ENCODE measurements at regions not wholly inside any gene's neighbourhood (a gene's known extent, or its start where the extent isn't known, plus 50 kb on each side); places are given as distances from the start of the nearest gene placed in this dataset.

DNA sequence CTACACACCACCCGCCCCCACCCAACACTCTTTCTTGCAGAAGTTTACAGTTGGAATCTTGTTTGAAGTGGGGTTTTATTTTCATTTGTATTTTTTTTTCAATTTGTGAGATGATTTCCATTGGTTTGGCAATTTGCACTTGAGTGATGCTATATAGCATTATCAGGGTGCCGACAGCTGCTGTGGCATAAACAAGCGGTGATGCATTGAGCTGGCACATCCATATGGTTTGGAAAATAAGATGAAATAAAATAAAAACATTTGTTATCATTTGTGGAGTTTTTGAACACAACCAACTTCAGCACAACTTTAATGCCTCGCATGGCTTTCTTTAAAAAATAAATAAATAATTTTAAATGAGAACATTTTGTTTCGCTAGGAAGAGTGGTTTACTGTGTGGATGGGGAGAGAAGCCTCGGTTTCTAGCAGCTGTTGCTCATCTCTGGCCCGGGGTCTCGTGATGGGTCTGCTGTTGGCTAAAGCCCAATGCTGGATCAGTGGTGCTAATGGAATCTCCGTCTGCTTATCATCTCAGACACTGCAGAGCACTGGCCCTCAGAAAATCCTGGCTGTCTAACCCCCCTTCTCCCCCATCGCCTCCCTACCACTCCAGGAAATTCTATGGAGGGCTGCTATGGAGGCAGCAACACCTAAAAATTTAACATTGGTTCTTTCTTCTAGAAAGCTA is 192.3 kb upstream of the MAF start:
- DNase-seq (ENCODE audit: low read depth) = no peak

DNA sequence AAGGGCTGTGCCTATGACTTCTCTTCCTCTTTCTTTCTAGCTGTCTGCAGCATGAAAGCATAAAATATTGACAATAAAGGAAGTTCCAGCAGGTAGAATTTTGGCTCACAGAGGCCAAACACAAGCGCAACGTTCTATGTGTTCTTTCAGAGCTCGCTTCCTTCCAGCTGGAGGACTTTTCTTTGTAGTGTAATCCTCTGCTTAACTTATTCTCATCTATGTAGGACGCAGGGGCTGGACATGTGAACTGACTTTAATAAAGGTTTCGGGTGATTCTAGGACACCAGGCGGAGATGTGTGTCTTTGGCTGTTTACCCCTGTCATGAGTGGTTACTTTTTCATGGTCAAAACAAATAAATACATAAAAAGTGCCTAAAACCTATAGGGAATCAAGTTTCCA is 191.5 kb upstream of the MAF start:
- no peak for DNase-seq (ENCODE audit: low read depth)

DNA sequence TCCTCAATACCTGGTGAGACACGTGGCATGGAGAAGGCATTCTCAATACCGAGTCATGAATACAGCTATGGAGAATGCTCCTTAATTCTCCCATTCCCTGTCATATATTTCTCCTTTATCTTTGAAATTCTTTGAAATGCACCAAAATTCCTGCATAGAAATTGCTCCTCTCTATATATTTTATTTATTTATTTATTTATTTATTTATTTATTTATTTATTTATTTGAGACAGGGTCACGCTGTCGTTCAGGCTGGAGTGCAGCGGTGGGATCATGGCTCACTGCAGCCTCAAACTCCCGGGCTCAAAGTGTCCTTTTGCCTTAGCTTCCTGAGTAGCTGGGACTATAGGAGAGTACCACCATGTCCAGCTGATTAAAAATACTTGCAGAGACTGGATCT is 190.3 kb upstream of the MAF start:
- DNase-seq (ENCODE audit: low read depth) = no peak

DNA sequence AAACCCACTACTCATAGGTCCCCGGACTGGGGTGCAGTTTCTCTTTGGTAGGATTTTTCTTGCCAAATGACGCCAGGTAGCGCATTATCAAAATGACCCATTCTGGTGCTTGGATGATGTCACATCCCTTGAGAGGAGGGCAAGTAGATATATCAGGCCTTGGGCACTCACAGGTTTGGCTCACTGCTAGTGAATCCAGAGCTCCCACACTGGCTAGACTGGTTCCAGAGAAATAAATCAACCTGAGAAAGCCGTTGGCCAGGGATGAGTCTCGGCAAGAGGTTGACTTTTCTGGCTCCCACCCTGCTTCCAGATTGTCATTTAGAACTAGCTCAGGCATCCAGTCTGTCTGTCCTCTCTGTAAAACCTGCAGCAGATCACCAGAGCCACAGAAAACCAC is 188.4 kb upstream of the MAF start:
- DNase-seq (ENCODE audit: low read depth) = no peak

DNA sequence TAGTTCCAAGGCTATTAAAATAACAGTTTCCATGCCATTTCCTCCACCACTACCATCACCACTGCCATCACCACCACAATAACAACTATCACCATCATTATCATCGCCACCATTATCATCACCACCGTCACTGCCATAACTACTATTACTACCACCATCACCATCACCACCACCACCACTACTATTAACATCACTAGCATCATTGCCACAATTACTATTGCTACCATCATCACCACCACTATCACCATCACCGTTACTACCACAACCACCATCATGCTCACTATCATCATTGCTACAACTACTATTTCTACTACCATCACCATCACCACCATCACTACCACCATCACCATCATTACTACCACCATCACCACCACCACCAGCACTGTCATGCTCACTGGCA is 185.9 kb upstream of the MAF start:
- DNase-seq (ENCODE audit: low read depth) = no peak

DNA sequence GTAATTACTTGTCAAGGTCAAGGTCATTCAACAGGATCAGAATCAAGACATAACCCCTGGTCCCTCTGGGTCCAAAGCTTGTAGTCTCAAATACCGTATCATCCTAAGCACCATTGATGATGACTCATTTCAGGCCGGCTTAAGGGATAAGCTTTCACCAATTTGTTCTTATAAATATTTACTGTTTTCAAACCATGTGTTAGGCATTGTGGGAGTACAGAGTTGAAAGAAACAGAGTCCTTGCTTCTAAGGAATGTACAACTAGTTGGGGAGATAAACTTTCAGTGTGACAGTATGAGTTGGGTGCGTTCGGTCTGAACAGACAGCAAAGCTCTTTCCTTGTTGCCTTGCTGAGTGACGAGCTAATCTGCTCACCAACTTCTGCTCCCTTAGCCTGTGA is 183.5 kb upstream of the MAF start:
- no peak for DNase-seq (ENCODE audit: low read depth)

DNA sequence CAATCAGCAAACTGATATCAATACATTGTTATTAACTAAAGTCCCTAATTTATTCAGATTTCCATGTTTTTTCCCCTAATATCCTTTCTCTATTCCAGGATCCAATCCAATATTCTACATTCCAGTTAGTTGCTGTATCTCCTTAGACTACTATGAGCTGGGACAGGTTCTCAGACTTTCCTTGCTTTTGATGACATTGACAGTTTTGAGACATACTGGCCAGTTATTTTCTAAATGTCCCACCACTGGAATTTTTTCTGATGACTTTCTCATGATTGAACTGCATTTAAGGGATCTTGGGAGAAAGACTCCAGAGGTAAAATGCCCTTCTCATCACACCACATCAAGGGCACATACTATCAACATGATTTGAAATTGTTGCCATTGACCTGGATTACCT is 177.1 kb upstream of the MAF start:
- DNase-seq (ENCODE audit: low read depth) = no peak

DNA sequence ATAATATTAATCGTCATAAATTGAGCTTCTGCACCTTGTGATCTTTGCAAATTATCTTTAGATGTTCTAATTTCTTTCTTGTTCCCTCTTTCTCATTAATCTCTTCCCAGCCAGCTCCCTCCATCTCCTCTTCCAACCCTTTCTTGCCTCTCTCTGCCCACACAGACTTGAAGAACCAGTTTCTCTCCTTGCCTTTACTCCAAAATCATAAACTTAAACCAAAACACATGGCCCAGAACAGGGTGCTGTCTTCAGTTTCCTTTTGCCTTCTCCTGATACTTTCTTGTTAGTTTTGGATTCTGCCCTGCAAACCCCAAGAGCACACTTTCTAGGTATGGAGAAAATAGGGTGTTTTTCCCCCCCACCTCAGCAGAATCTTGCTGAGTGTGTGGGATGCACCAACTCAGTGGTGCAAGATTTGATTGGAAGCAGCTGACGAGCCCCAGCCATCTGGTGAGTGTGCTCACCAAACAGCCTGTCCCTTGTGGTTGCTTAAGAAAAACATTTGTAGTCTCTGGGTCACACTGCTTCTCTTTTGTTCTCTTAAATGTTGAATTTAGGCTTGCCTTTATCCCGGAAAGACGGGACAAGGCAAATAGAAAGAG is 175.8 kb upstream of the MAF start:
- DNase-seq (ENCODE audit: low read depth) = no peak

DNA sequence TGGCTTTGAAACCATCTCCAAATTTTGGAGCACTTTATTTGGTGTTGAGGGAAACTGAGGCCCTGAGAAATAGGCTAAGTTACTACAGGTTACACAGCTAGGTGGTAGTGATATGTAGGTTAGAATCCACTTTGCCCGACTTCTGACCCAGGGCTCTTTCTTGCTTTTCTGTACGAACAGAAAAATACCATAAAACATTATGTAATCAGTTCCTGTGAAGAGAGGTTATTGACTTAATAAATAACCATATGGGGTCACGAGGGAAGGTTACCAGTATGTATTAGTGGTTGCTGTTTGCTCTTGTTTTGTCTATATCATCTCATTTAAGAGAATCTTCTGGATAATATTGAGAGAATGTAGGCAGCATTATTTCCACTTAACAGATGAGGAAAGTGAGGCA is 172.2 kb upstream of the MAF start:
- no peak for DNase-seq (ENCODE audit: low read depth)

DNA sequence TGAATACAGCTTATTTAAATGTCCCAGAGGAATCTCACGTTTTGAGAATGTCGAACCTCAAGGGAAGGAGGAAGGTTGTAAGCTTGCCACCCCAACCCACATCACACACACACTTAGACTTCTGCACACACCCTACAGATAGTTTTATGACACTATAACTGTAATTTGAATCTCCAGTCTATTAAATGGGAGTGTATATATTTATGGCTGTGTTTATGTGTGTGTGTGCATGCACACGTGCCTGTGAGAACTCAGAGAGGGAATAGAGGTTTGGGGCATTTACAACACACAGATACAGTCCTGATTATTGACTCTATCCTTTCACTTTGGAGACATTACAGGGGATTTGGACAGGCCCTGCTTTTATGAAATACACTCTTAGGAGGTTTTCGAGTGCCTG is 171.5 kb upstream of the MAF start:
- no peak for DNase-seq (ENCODE audit: low read depth)

DNA sequence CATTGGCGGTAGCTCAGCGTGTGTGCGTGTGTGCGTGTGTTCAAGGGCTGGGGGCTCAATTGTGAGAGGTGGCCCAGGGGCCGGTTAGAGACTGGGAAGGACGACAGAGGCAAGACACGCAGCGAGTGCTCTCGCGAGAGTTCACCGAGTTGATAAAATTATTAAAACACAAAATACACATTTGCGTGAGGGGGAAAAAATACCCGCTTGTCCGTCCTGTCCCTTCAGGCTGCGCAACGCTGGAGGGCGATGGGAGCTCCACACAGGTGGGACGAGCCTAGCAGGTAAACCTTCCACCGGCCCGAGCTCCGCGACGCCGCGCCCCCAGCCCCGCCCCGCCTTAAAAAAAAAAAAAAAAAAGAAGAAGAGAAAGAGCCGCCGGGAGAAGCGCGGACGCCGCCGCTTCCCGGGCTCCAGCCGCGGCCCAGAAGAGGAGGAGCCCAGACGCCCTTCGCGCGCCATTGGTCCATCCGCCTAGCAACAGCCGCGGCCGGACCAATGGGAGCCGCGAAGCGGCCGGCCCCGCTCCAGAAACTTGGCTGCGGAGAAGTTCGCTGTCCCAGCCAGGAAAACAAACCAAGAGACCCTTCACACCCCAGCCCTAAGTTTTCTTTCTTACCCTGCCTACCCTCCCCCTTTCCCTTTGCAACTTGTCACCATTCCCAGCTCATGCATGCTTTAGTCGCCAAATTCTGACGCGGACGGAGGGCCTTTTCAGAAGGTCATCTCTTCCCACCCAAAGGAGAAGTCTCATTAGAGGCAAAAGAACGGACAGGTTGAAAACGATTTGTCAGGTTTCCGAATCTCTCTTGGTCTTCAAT is 169.9 kb upstream of the MAF start:
- DNase-seq (ENCODE audit: low read depth) = peak; percentile 78

DNA sequence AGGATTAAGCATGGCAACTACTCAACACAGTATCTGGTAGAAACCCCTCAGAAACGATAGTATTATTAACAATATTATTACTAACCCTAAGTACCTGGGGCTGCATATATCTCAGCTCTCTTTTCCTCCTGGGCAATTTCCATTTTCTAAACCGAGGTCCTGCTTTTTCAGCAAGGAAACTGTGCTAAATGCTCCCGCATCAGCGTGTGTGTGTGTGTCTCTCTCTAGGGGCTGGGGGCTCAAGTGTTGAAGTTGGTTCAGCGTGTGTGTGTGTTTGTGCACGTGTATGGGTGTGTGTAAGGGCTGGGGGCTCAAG is 169.3 kb upstream of the MAF start:
- no peak for DNase-seq (ENCODE audit: low read depth)

DNA sequence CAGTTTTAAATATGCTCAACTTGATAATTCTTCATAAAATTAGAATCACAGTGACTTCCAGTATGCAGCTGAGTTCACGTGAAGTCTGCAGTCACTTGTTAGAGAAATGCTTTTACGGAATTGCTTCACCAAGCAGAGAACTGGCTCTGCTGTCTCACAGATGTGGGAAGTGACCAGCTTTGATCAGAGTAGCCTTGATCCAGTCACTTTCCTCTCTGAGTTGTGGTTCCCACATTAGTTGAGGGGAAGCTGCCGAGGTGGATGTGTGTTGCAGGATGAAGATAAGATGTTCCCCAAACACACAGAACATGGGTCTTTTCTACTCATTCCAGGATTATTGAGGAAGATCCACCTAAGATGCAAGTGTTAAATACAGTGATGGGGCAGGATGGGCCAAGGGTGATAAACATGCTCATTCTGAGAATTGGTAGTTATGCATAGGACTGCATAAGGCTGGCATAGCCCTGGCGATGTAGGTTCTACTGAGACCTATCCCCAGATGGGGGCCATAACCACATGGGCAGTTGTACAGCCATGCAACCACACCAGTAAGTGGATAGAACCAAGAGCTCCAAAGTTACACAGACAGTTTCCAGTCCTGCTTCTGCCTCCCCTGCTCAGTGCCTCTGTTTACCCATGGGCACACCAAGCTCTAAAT is 168.9 kb upstream of the MAF start:
- no peak for DNase-seq (ENCODE audit: low read depth)

DNA sequence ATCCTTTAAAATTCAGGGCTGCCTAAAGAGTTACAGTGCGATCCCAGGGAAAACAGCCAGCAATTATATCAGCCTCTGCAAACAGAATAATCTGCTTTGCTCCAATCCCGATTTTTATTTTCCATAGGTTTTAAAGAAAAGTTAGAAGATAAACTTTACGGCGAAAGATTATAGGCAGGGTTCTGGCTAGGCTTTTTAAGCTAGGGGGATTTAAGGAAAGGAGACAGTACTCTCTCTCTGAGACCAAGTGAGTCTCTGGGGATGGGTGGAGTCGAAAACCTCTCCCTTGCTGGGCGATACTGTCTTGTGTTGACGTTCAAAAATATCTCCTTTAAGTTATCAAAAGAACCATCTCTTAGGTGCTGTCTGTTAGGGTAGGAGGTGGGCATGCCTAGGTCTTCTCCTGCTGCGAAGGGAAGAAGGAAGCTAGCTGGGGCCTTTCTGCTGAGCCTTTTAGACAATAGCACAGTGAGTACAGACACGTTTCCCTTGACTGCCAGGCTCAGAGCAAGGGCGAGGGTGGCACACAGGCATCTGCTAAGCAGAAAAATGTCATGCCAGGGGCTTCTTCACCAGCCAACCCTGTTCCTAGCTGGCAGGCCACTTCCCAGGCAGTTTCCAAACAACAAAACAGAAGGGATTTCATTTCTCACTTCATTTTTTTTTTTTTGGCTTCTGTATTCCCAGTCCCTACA is 167.9 kb upstream of the MAF start:
- DNase-seq (ENCODE audit: low read depth) = peak; percentile 34

DNA sequence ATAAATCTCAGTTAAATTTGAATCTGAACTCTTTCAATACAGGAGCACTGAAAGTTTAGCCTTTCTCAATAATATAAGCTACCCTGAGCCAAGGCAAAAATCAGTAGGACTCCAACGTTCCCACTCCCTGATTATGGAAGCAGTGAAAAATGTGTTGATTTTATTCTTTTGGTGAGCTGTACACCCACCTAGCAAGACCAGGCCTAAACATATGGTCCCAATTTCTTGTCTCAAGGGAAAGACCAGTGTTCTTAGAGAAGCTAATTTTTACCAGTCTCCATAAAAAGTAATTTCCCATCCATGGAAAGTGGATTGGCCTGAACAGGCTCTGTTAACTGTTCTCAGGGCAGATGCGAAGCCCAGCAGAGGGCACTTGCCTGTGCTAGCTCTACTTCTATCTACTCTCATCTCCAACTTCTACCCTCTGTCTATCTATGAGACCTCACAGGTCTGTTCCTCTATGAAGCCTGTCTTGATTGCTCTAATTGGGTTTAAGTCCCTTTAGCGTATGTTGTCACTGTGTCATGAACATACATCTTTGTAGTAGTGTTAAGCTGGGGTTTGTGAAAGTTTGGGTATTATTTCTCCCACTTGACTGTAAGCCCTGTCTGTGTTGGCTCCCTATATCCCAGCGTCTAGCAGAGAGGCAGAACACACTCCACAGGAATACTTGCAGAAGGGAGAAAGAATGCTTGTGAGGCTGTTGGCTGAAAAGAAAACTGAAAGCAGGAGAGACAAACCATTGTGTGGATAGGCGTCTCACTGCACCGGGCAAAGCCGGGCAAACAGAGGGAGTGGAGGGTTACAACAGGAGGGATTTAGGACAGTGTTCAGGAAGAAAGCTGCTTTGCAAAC is 167.1 kb upstream of the MAF start:
- peak; percentile 22 for DNase-seq (ENCODE audit: low read depth)

DNA sequence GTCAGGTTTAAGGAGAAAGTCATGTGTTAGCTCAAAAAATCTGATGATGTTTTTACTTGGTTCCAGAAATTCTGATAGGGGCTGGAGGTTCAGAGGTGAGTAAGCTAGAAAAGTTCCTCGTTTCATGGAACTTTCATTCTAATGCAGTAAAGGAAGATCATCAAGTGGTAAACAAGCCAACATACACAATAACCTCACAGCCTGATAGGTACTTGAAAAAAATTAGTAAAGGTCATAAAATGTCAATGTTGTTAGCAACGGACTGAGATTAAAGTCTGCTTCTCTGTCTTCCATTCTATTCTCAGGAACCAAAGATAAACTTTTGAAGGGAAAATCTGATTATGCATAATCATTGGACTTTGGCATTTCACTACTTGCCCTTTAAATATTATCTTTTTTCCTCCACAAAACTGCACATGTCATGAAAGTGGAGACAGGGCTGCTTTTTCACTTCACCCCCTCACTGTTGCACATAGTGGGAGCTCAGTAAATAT is 165.4 kb upstream of the MAF start:
- no peak for DNase-seq (ENCODE audit: low read depth)

DNA sequence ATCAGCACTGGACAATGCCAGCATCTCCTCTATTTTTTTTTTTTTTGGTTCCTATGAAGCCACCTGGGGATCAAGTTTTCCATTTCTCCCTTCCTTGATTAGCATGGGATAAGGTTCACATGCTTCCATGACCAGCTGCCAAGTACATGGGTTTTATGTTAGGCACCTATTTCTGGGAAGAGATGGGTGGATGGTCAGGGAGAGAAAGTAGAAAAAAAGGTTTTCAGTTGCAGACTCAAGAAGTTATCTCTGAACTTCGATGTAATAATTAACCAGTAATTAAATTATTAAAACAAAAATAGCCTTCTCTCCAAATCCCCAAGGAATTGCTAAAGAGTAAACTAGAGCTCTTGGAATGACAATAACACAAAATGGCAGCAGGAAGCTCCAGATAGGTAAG is 164.9 kb upstream of the MAF start:
- DNase-seq (ENCODE audit: low read depth) = no peak

DNA sequence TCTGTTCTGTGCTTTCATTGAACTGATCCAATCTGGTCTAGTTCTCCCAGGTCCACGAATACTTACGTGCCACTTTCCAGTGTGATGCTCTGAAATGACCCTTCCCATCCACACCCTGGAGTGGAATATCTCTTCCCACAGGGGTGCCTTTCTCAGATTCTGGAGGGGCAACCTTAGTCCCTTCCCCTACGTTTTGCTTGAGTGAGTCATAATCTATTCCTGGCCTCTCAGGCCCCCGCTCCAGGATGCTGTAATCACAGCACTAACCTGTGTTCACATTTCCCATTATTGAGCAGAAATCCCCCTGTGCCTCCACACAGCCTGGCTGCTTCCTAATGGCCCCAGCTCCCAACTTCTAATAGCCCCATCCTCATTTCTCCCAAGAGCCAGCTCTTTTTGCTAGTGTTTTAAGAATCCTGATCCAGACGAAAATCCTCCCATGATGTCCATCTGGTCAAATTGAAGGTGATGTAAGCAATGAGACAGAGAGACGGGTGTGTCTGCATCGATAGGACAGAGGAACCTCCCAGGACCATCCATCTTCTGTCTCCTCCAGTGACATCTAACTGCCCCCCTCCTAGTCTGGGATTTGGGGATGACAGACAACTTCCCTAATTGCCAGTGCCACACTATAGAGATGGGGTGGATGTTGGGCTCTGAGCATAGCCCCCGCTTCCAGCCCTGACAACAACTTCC is 164.0 kb upstream of the MAF start:
- no peak for DNase-seq (ENCODE audit: low read depth)

DNA sequence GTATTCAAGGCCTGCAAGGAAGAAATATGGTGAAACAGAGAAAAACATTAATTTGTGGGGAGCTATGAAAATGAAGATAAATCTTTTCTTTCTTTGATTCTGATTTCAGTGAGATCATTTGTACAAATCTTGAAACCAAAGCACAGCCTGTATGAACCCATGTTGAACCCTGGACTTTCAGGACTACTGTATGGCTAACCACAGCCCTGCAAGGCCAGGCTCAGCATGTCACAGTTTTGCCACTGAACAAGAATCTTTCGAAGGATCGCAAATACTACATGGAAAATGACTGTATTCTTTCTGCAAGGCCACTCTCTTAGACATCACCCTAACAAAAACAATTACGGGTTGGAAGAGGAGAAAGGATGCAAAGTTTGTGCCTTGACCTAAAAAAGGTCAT is 161.7 kb upstream of the MAF start:
- no peak for DNase-seq (ENCODE audit: low read depth)

DNA sequence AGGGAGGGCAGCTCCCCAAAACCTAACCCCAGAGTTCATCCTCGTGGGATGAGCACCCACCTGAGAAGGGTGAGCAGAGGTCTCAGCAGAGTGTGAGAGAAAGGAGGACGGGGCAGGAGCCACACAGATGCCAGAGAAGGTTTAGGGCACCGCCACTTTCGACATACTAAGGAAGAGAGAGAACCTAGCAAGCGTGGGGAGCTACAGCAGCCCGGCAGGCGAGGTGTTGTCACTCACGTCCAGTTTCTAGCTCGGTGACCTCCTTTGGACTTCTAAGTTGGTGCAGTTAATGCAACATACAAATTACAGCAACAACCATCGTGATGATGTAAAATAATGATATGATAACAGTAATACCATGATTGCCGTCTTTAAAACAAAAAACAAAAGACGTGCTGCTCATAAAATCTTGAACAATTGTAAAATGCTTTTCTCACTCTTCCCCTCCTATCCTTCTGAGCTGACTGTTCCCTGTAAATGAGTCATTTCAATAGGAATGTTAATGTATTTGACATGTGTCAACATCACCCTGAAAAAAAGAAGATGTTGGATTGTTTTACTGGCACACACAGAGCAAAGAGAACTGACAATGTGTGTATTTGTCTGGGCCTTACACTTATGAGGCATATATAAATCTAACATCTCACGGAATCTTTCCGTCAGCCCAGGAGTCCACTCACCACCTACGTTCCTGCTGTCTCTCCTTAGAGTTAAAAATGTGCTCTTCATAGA is 158.2 kb upstream of the MAF start:
- DNase-seq (ENCODE audit: low read depth) = no peak

Data from forelimb muscle (tissue), 1 donor.